ENCODE measurements at regions not wholly inside any gene's neighbourhood (a gene's known extent, or its start where the extent isn't known, plus 50 kb on each side); places are given as distances from the start of the nearest gene placed in this dataset.
"Not testable (repeated sequence)": the region's sequence is repeated elsewhere in the genome, so short reads cannot be mapped to it uniquely, and the experiment has no call there.

- no peak overlapping the region for H3K4me3 ChIP-seq (replicated peaks in 1 of 2; ENCODE audit: low read depth in 2 of 2, low read length in 2 of 2)
- no peak for DNase-seq (ENCODE audit: low read depth in 2 of 2)
- TF ChIP-seq CTCF (IDR thresholded peaks at IDR 0.05; ENCODE audit: low read depth, low read length): no peak
Observed at GRCh38 chr5:148751025-148751424, 75.4 kb upstream of the ADRB2 start.

DNA sequence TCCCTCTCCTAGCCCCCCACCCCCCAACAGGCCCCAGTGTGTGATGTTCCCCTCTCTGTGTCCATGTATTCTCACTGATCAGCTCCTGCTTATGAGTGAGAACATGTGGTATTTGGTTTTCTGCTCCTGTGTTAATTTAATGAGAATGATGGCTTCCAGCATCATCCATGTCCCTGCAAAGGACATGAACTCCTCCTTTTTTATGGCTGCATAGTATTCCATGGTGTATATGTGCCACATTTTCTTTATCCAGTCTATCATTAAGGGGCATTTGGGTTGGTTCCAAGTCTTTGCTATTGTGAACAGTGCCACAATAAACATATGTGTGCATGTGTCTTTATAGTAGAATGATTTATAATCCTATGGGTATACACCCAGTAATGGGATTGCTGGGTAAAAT lies 74.0 kb upstream of the ADRB2 start:
- DNase-seq (ENCODE audit: low read depth in 2 of 2); H3K4me3 ChIP-seq (replicated peaks in 1 of 2; ENCODE audit: low read depth in 2 of 2, low read length in 2 of 2): not testable (repeated sequence)

DNA sequence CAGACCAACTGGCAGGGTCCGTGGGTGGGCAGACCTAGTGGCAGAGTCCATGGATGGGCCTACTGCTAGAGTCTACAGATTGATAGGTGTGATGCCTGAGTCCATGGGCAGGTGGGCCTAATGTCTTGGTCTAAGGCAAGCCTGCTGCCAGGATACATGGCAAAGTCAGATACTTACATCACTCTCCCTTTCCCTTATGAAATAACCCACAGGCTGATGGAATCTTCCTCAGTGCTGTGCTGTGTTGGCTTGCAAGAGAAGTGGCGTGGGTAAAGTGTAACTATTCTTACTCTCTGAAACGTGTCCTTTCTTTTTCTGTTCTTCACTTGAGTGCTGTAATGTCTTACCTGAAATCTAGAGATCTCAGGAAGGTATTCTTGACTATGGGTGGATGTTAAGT lies 67.3 kb upstream of the ADRB2 start:
- no peak for TF ChIP-seq CTCF (IDR thresholded peaks at IDR 0.05; ENCODE audit: low read depth, low read length)

GRCh38 chr5:148760945-148761638 lies 65.3 kb upstream of the ADRB2 start:
- TF ChIP-seq CTCF (IDR thresholded peaks at IDR 0.05; ENCODE audit: low read depth, low read length): no peak
- no peak for DNase-seq (ENCODE audit: low read depth in 2 of 2)
- H3K4me3 ChIP-seq (replicated peaks in 1 of 2; ENCODE audit: low read depth in 2 of 2, low read length in 2 of 2): no peak overlapping the region

More for the DNA sequence above, 67.3 kb upstream of the ADRB2 start:
- no peak for DNase-seq (ENCODE audit: low read depth in 2 of 2)
- H3K4me3 ChIP-seq (replicated peaks in 1 of 2; ENCODE audit: low read depth in 2 of 2, low read length in 2 of 2): no peak overlapping the region

GRCh38 chr5:148763996-148764395 lies 62.4 kb upstream of the ADRB2 start:
- H3K4me3 ChIP-seq (replicated peaks in 1 of 2; ENCODE audit: low read depth in 2 of 2, low read length in 2 of 2): no peak overlapping the region
- DNase-seq (ENCODE audit: low read depth in 2 of 2): no peak

GRCh38 chr5:148765061-148765460 lies 61.4 kb upstream of the ADRB2 start:
- TF ChIP-seq CTCF (IDR thresholded peaks at IDR 0.05; ENCODE audit: low read depth, low read length): no peak
- no peak for DNase-seq (ENCODE audit: low read depth in 2 of 2)
- H3K4me3 ChIP-seq (replicated peaks in 1 of 2; ENCODE audit: low read depth in 2 of 2, low read length in 2 of 2): no peak overlapping the region

More at GRCh38 chr5:148763996-148764395, 62.4 kb upstream of the ADRB2 start:
- no peak for TF ChIP-seq CTCF (IDR thresholded peaks at IDR 0.05; ENCODE audit: low read depth, low read length)

GRCh38 chr5:148768806-148769415 lies 57.5 kb upstream of the ADRB2 start:
- no peak overlapping the region for H3K4me3 ChIP-seq (replicated peaks in 1 of 2; ENCODE audit: low read depth in 2 of 2, low read length in 2 of 2)
- DNase-seq (ENCODE audit: low read depth in 2 of 2): no peak
- TF ChIP-seq CTCF (IDR thresholded peaks at IDR 0.05; ENCODE audit: low read depth, low read length): no peak

Data from cardiac fibroblast (primary cell).